Uterus (tissue), 2 donors: ENCODE measurements at regions not wholly inside any gene's neighbourhood (a gene's known extent, or its start where the extent isn't known, plus 50 kb on each side); places are given as distances from the start of the nearest gene placed in this dataset.

Experiments used
- POLR2A ChIP-seq, 2 donors: fragments of 450-650 bp; IDR thresholded peaks; one replicate each; pipeline ENCODE4 v1.6.1; 2016; ENCODE audit warnings: antibody characterized with exemption in 2 of 2, mild to moderate bottlenecking in 1 of 2, moderate library complexity in 1 of 2
- TF ChIP-seq, protein P1 (sequence below), 4 experiments: fragments of 200-600 bp in 2 of 4; fragments of 450-650 bp in 2 of 4; sonication (generic) in 2 of 4; IDR thresholded peaks; one replicate each; pipeline ENCODE4 v1.5.1; 2016 to 2019; ENCODE audit warnings: antibody characterized with exemption in 4 of 4, mild to moderate bottlenecking in 2 of 4, moderate library complexity in 1 of 4

DNA sequence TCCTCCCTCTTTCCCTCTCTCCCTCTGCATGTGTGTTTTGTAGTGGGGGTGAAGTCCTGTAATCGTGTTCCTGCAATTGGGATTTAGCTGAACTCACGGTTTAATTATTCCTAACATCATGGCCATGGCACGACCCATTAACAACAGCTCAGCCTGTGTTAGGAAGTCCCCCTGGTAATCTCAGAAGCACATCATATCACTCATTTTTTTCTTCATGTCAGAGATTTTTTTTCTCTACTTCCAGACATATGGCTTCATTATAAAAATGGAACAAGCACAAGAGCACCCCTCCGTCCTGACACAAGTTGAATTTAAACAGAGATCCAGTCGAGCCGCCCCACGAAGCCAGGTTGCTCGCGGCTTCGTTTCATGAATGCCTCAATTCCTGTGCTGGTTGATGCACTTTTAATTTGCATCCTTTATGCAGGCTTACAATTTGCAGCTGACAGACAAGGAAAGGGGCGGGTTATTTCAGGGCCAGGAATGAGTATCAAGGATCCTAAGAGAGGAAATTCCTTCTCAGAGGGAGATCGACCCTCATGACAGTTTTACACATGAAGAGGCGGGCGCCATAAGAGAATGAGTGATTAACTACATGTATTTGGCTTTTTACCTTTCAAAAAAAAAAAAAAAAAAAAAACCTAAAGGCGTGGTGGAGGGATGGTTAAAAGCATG is 192.9 kb downstream of the MAF start:
- TF ChIP-seq, protein P1, sequence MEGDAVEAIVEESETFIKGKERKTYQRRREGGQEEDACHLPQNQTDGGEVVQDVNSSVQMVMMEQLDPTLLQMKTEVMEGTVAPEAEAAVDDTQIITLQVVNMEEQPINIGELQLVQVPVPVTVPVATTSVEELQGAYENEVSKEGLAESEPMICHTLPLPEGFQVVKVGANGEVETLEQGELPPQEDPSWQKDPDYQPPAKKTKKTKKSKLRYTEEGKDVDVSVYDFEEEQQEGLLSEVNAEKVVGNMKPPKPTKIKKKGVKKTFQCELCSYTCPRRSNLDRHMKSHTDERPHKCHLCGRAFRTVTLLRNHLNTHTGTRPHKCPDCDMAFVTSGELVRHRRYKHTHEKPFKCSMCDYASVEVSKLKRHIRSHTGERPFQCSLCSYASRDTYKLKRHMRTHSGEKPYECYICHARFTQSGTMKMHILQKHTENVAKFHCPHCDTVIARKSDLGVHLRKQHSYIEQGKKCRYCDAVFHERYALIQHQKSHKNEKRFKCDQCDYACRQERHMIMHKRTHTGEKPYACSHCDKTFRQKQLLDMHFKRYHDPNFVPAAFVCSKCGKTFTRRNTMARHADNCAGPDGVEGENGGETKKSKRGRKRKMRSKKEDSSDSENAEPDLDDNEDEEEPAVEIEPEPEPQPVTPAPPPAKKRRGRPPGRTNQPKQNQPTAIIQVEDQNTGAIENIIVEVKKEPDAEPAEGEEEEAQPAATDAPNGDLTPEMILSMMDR (IDR thresholded peaks at IDR 0.05), result no peak
- no peak for TF ChIP-seq POLR2A (IDR thresholded peaks at IDR 0.05)
